Activated CD8-positive, alpha-beta T cell treated with anti-CD3 and anti-CD28 coated beads, Interleukin-2, amount 10 ng/mL, durations not matched to agents 7 days and 5 days (primary cell): ENCODE measurements at regions not wholly inside any gene's neighbourhood (a gene's known extent, or its start where the extent isn't known, plus 50 kb on each side); places are given as distances from the start of the nearest gene placed in this dataset.

Experiments
- ATAC-seq: fragments of 150-1000 bp; cut with Tn5 transposase; one replicate; pipeline ENCODE4 v1.10.0; 2021; ENCODE audit warnings: moderate library complexity
- CTCF ChIA-PET: fragments of 350-600 bp; sonication (Branson Sonifier 250); formaldehyde crosslinking; loops from one replicate; lab custom pipeline; 2021; ENCODE audit warnings: antibody characterized with exemption; lab: Charles Lee
- POLR2A ChIA-PET: fragments of 350-600 bp; sonication (Branson Sonifier 250); formaldehyde crosslinking; loops from one replicate; lab custom pipeline; 2021; ENCODE audit warnings: antibody characterized with exemption; lab: Charles Lee
- DNase-seq: peaks from one replicate; pipeline ENCODE4 v3.0.0-alpha.2; 2020
- H3K27ac Mint-ChIP-seq: one replicate; pipeline ENCODE4 v1.8.0; 2021; ENCODE audit warnings: mild to moderate bottlenecking, mixed read lengths
- H3K27me3 Mint-ChIP-seq: one replicate; pipeline ENCODE4 v1.8.0; 2021; ENCODE audit warnings: low read depth, mixed read lengths
- H3K36me3 Mint-ChIP-seq: one replicate; pipeline ENCODE4 v1.8.0; 2021; ENCODE audit warnings: low read depth, mixed read lengths
- H3K4me1 Mint-ChIP-seq: one replicate; pipeline ENCODE4 v1.8.0; 2021; ENCODE audit warnings: low read depth, mixed read lengths
- H3K4me3 Mint-ChIP-seq: one replicate; pipeline ENCODE4 v1.8.0; 2021; ENCODE audit warnings: mild to moderate bottlenecking, mixed read lengths
- H3K9me3 Mint-ChIP-seq: one replicate; pipeline ENCODE4 v1.8.0; 2022; ENCODE audit warnings: mixed read lengths; ENCODE audit not compliant: insufficient read depth

DNA sequence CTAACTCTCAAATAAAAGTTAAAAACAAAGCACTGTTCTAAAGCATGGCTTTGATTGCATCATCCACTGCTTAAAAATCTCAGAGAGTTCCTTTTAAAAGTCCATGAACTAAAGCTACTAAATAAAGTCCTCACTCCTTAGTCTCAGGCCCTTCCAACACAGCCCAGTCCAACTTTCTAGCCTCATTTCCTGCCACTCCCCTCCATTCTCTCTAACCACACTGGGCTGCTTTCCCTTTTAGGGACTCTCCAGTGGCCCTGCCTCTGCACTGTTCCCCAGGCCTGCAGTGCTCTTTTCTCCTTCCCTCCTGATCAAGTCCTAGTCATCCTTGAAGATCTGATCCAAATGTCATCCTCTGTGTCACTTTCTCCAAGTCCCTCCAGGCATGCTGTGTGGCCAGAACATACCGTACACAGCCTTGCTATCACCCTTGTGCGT is 56.9 kb upstream of the PPP1R3C start:
- DNase-seq (no peak), ATAC-seq (no peak)
- H3K4me1 Mint-ChIP-seq, result peaks cover 5% of the 10 kb centered on the region
- no peak overlapping the region for H3K4me3 Mint-ChIP-seq
- no peak overlapping the region for H3K27ac Mint-ChIP-seq
- no peaks in the 10 kb centered on the region for H3K36me3 Mint-ChIP-seq
- H3K9me3 Mint-ChIP-seq, result no peaks in the 10 kb centered on the region
- CTCF ChIA-PET, result no interaction called here
- POLR2A ChIA-PET, result no interaction called here
- peaks cover 3% of the 10 kb centered on the region for H3K27me3 Mint-ChIP-seq

DNA sequence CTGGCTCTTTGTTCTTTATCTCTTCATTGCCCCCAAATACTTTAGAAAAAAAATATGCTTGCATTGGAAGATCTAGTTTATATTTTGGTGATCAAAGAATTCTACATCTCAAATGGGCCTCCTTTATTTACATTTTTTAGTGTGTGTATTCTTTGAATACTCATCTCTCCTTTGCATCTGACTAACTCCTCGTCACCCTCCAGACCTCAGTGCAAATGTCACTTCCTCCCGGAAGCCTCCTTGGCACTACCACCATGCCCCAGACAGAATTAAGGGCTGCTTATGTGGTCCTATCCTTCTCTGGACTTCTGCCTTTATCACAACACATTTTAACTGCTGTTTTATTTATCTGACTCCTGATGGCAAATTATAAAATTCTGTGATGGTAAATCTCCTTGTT is 52.0 kb upstream of the PPP1R3C start:
- ChIA-PET POLR2A (no interaction called here), CTCF (interaction anchor here (1.3 kb wide), 1 partner anchor 9 kb away, joined by 3 read pairs; no protein-coding TSS in a partner anchor)
- Mint-ChIP-seq H3K27me3 (peaks cover 3% of the 10 kb centered on the region), H3K9me3 (no peaks in the 10 kb centered on the region), H3K4me1 (peaks cover 3% of the 10 kb centered on the region), H3K4me3 (no peak overlapping the region), H3K27ac (no peak overlapping the region), H3K36me3 (no peaks in the 10 kb centered on the region)
- DNase-seq (no peak), ATAC-seq (no peak)

DNA sequence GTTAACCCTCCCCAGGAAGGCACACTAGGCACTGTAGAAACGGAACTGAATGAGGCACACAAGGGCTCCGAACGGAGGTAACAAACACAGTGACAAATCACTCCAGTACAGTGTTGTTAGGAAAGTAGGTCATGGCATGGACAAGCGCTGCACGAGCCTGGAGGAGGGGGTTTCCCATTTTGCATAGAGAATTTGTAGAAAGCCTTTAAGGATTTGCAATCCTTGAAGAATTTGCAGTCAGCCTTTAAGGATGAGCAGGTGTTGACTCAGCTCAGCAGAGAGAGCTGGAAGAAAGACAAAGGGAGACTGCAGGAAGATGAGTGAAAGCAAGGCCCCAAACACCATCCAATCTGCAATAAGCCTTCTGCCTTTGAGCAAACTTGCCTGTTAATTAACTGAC is 51.1 kb upstream of the PPP1R3C start:
- peaks cover 3% of the 10 kb centered on the region for H3K27me3 Mint-ChIP-seq
- H3K27ac Mint-ChIP-seq, result no peak overlapping the region
- DNase-seq, result no peak
- H3K4me1 Mint-ChIP-seq, result no peaks in the 10 kb centered on the region
- no peaks in the 10 kb centered on the region for H3K36me3 Mint-ChIP-seq
- H3K4me3 Mint-ChIP-seq, result no peak overlapping the region
- H3K9me3 Mint-ChIP-seq, result no peaks in the 10 kb centered on the region
- CTCF ChIA-PET, result no interaction called here
- ATAC-seq, result no peak
- POLR2A ChIA-PET, result no interaction called here

DNA sequence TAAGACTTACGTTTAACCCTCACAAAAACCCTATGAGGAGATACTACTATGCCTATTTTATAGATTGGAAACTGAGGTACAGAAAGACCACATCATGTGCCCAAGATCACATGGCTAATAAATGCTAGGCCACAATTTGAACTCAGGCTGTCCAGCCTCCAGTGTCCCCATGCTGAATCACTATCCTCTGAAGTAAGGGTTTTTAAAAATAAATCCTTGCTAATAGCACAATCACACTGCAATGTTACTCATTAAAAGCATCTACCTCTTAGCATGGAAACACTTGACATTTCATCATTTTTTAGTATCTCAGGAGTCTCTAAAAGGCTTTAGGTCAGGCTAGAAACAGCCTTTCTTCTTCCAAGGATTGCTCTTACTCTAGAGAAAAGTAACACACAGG is 50.0 kb upstream of the PPP1R3C start:
- DNase-seq (no peak), ATAC-seq (no peak)
- ChIA-PET POLR2A (no interaction called here), CTCF (no interaction called here)
- no peaks in the 10 kb centered on the region for H3K36me3 Mint-ChIP-seq
- no peak overlapping the region for H3K4me3 Mint-ChIP-seq
- no peaks in the 10 kb centered on the region for H3K4me1 Mint-ChIP-seq
- no peaks in the 10 kb centered on the region for H3K9me3 Mint-ChIP-seq
- H3K27me3 Mint-ChIP-seq, result peaks cover 3% of the 10 kb centered on the region
- no peak overlapping the region for H3K27ac Mint-ChIP-seq
